OCI-LY7 (cell line): ENCODE measurements at regions not wholly inside any gene's neighbourhood (a gene's known extent, or its start where the extent isn't known, plus 50 kb on each side); places are given as distances from the start of the nearest gene placed in this dataset.

Experiments used
- BruUV-seq: library from RNA; stranded (reverse); fragments of 400-500 nt; replicated peaks from 2 replicates; lab custom pipeline; 2021; lab: Mats Ljungman, UMichigan
- CTCF ChIA-PET: fragments of 300-600 bp; sonication (Branson Sonifier 250); formaldehyde crosslinking; loops from one replicate; lab custom pipeline; 2022; ENCODE audit warnings: antibody characterized with exemption; ENCODE audit not compliant: unreplicated experiment; lab: Charles Lee
- POLR2A ChIA-PET: fragments of 300-600 bp; sonication (Branson Sonifier 250); formaldehyde crosslinking; loops from one replicate; lab custom pipeline; 2022; ENCODE audit warnings: antibody characterized with exemption; lab: Charles Lee
- DNase-seq: peaks from one replicate; pipeline ENCODE4 v3.0.0-alpha.2; 2015; ENCODE audit warnings: low spot score
- H2AFZ ChIP-seq: fragments of 200-600 bp; sonication (generic), shearing (Covaris generic); 2 replicates; pipeline ENCODE4 v1.6.1; 2014; ENCODE audit warnings: mild to moderate bottlenecking, antibody characterized with exemption, low read length, moderate library complexity
- H3K27ac ChIP-seq: fragments of 200-600 bp; sonication (generic); 2 replicates; pipeline ENCODE4 v1.5.1; 2014; ENCODE audit warnings: mixed run types, low read depth, mild to moderate bottlenecking, moderate library complexity, low read length, inconsistent platforms; ENCODE audit not compliant: poor library complexity, severe bottlenecking
- H3K36me3 ChIP-seq: fragments of 200-600 bp; sonication (generic); 2 replicates; pipeline ENCODE4 v1.6.1; 2014; ENCODE audit warnings: mild to moderate bottlenecking, antibody characterized with exemption, low read length, moderate library complexity, mixed read lengths; ENCODE audit not compliant: insufficient read depth
- H3K4me1 ChIP-seq: fragments of 200-600 bp; sonication (generic); 2 replicates; pipeline ENCODE4 v1.5.1; 2014; ENCODE audit warnings: mild to moderate bottlenecking, low read length; ENCODE audit not compliant: insufficient read depth, poor library complexity, severe bottlenecking
- H3K4me2 ChIP-seq: fragments of 200-600 bp; sonication (generic); 2 replicates; pipeline ENCODE4 v1.6.1; 2014; ENCODE audit warnings: mild to moderate bottlenecking, low read length
- H3K4me3 ChIP-seq: fragments of 200-600 bp; sonication (generic); 2 replicates; pipeline ENCODE4 v1.5.1; 2014; ENCODE audit warnings: mild to moderate bottlenecking, low read depth, low read length; ENCODE audit not compliant: poor library complexity, severe bottlenecking
- H3K79me2 ChIP-seq: fragments of 200-600 bp; sonication (generic); 2 replicates; pipeline ENCODE4 v1.6.1; 2016; ENCODE audit warnings: low read depth, mild to moderate bottlenecking, low read length, moderate library complexity, mixed read lengths; ENCODE audit not compliant: insufficient read depth
- H3K9me2 ChIP-seq: fragments of 200-600 bp; sonication (generic); 2 replicates; pipeline ENCODE4 v1.6.1; 2016; ENCODE audit warnings: mild to moderate bottlenecking, low read length, mixed read lengths; ENCODE audit not compliant: insufficient read depth
- H3K9me3 ChIP-seq: fragments of 200-600 bp; sonication (generic); 2 replicates; pipeline ENCODE4 v1.6.1; 2014; ENCODE audit warnings: mild to moderate bottlenecking, mixed run types, low read length, mixed read lengths
- H4K20me1 ChIP-seq: fragments of 200-600 bp; sonication (generic); 2 replicates; pipeline ENCODE4 v1.6.1; 2014; ENCODE audit warnings: mild to moderate bottlenecking, antibody characterized with exemption, low read length, moderate library complexity, mixed read lengths; ENCODE audit not compliant: insufficient read depth
- CTCF ChIP-seq: fragments of 200-600 bp; sonication (generic); conservative IDR thresholded peaks from 2 replicates; pipeline ENCODE4 v1.5.1; 2014; ENCODE audit warnings: mild to moderate bottlenecking, antibody characterized with exemption, low read length, moderate library complexity, mixed read lengths
- EZH2phosphoT487 ChIP-seq: fragments of 200-600 bp; sonication (generic); IDR thresholded peaks from 2 replicates; pipeline ENCODE4 v1.6.1; 2018; ENCODE audit warnings: low read depth, borderline replicate concordance, mild to moderate bottlenecking, mixed run types, antibody characterized with exemption, low read length, moderate library complexity, mixed read lengths
- intact Hi-C: fragments of 100-400 bp; cut with micrococcal nuclease; formaldehyde crosslinking; loops from one replicate; pipeline ENCODE4 v1.10.0; 2022; ENCODE audit not compliant: unreplicated experiment

DNA sequence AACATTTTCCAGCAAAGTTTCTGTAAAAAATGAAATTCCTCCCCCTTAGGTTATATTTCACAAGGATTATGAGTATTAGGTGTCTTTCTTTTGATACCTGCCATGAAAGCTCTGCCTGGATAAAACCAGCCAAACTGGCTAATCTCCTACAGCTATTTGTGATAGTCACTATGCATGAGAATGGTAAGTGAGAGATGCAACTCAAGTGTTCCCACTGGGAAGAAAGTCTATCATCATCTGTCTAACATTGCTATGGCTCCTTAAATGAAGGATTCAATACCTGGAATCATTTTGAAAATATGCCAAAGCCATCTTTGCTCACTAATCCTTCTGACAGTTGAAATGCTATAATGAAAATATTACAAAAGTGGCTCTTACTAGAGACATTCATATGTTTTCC, 339.9 kb upstream of the LRRTM4 start:
- H4K20me1 ChIP-seq, result no peaks in the 10 kb centered on the region
- no peaks in the 10 kb centered on the region for H3K36me3 ChIP-seq
- no TSS peak for BruUV-seq
- no peak overlapping the region for H3K4me2 ChIP-seq
- H3K79me2 ChIP-seq, result no peaks in the 10 kb centered on the region
- no peak for DNase-seq
- no peaks in the 10 kb centered on the region for H3K9me2 ChIP-seq
- CTCF ChIA-PET, result no interaction called here
- H3K27ac ChIP-seq, result no peak overlapping the region
- POLR2A ChIA-PET, result no interaction called here
- H3K4me1 ChIP-seq, result no peaks in the 10 kb centered on the region
- no peak overlapping the region for H2AFZ ChIP-seq
- TF ChIP-seq CTCF (no peak), EZH2phosphoT487 (no peak)
- no peaks in the 10 kb centered on the region for H3K9me3 ChIP-seq
- no peak overlapping the region for H3K4me3 ChIP-seq
- intact Hi-C loops, result no loop called here

GRCh38 chr2:77864426-77864825, 342.2 kb upstream of the LRRTM4 start:
- H3K27ac ChIP-seq, result no peak overlapping the region
- no peaks in the 10 kb centered on the region for H3K9me2 ChIP-seq
- no peak overlapping the region for H3K4me3 ChIP-seq
- H3K36me3 ChIP-seq, result no peaks in the 10 kb centered on the region
- no peak for DNase-seq
- intact Hi-C loops, result no loop called here
- H3K4me1 ChIP-seq, result no peaks in the 10 kb centered on the region
- TF ChIP-seq EZH2phosphoT487, result no peak
- no peak for TF ChIP-seq CTCF
- H3K9me3 ChIP-seq, result no peaks in the 10 kb centered on the region
- BruUV-seq, result no TSS peak
- no peak overlapping the region for H3K4me2 ChIP-seq
- POLR2A ChIA-PET, result no interaction called here
- H4K20me1 ChIP-seq, result no peaks in the 10 kb centered on the region
- CTCF ChIA-PET, result no interaction called here
- no peaks in the 10 kb centered on the region for H3K79me2 ChIP-seq
- no peak overlapping the region for H2AFZ ChIP-seq

- H3K4me2 ChIP-seq, result no peak overlapping the region
- H2AFZ ChIP-seq, result no peak overlapping the region
- no peaks in the 10 kb centered on the region for H3K79me2 ChIP-seq
- no peak overlapping the region for H3K27ac ChIP-seq
- no peak for DNase-seq
- no peaks in the 10 kb centered on the region for H4K20me1 ChIP-seq
- intact Hi-C loops, result no loop called here
- H3K36me3 ChIP-seq, result no peaks in the 10 kb centered on the region
- BruUV-seq, result no TSS peak
- TF ChIP-seq EZH2phosphoT487 (no peak), CTCF (no peak)
- no peaks in the 10 kb centered on the region for H3K9me2 ChIP-seq
- CTCF ChIA-PET, result no interaction called here
- H3K4me1 ChIP-seq, result no peaks in the 10 kb centered on the region
- POLR2A ChIA-PET, result no interaction called here
- H3K9me3 ChIP-seq, result no peaks in the 10 kb centered on the region
- H3K4me3 ChIP-seq, result no peak overlapping the region
Observed at GRCh38 chr2:77866661-77867060, 344.5 kb upstream of the LRRTM4 start.
